IMR-90 (cell line): ENCODE measurements at regions not wholly inside any gene's neighbourhood (a gene's known extent, or its start where the extent isn't known, plus 50 kb on each side); places are given as distances from the start of the nearest gene placed in this dataset.

Source experiments
- ATAC-seq: fragments of 200-7000 bp; cut with Tn5 transposase; 2 replicates; pipeline ENCODE4 v1.9.1; 2020; ENCODE audit warnings: low read depth, mild to moderate bottlenecking, moderate library complexity
- BruUV-seq: library from RNA; stranded (reverse); fragments of 400-500 nt; replicated peaks from 2 replicates; lab custom pipeline; 2021; lab: Mats Ljungman, UMichigan
- CTCF ChIA-PET: fragments of 300-600 bp; formaldehyde crosslinking; extraction: SDS; loops from one replicate; lab custom pipeline; 2021; ENCODE audit warnings: antibody characterized with exemption; lab: Yijun Ruan, JAX
- POLR2A ChIA-PET: fragments of 300-600 bp; sonication (Branson Sonifier 250); formaldehyde crosslinking; loops from one replicate; lab custom pipeline; 2022; ENCODE audit warnings: antibody characterized with exemption; ENCODE audit not compliant: unreplicated experiment; lab: Charles Lee
- DNase-seq: peaks from one replicate; pipeline ENCODE4 v3.0.0; 2013
- H2AFZ ChIP-seq: replicated peaks from 2 replicates; pipeline ENCODE3; 2013; ENCODE audit warnings: low read length, mild to moderate bottlenecking; ENCODE audit not compliant: poor library complexity
- H2AK5ac ChIP-seq: 2 replicates; pipeline ENCODE4 v1.6.1; 2013; ENCODE audit warnings: low read depth, low read length, inconsistent platforms
- H2AK9ac ChIP-seq: replicated peaks from 2 replicates; pipeline ENCODE3; 2013; ENCODE audit warnings: mild to moderate bottlenecking, low read depth, low read length, moderate library complexity; ENCODE audit not compliant: poor library complexity
- H2BK120ac ChIP-seq: 2 replicates; pipeline ENCODE4 v1.6.1; 2013; ENCODE audit warnings: low read depth, low read length, inconsistent platforms
- H2BK15ac ChIP-seq: 3 replicates; pipeline ENCODE4 v1.6.1; 2013; ENCODE audit warnings: low read depth, low read length, inconsistent platforms
- H2BK20ac ChIP-seq: 2 replicates; pipeline ENCODE4 v1.6.1; 2013; ENCODE audit warnings: low read depth, mild to moderate bottlenecking, inconsistent platforms, low read length, moderate library complexity
- H2BK5ac ChIP-seq: 2 replicates; pipeline ENCODE4 v1.6.1; 2013; ENCODE audit warnings: mild to moderate bottlenecking, low read depth, low read length, inconsistent platforms; ENCODE audit not compliant: poor library complexity, severe bottlenecking
- H3K14ac ChIP-seq: replicated peaks from 2 replicates; pipeline ENCODE4 v1.6.1; 2013; ENCODE audit warnings: low read depth, low read length, inconsistent platforms
- H3K18ac ChIP-seq: 2 replicates; pipeline ENCODE4 v1.6.1; 2013; ENCODE audit warnings: low read depth, low read length, control low read depth
- H3K23ac ChIP-seq: 2 replicates; pipeline ENCODE4 v1.6.1; 2013; ENCODE audit warnings: low read depth, low read length, inconsistent platforms
- H3K27ac ChIP-seq: 2 replicates; pipeline ENCODE4 v1.5.1; 2013; ENCODE audit warnings: mild to moderate bottlenecking, control low read depth, low read length; ENCODE audit not compliant: insufficient read depth
- H3K27me3 ChIP-seq: 2 replicates; pipeline ENCODE4 v1.6.1; 2013; ENCODE audit warnings: low read length; ENCODE audit not compliant: control insufficient read depth, insufficient read depth
- H3K36me3 ChIP-seq: 2 replicates; pipeline ENCODE4 v1.6.1; 2013; ENCODE audit warnings: low read length, mixed read lengths; ENCODE audit not compliant: control insufficient read depth, insufficient read depth
- H3K4ac ChIP-seq: 2 replicates; pipeline ENCODE4 v1.6.1; 2013; ENCODE audit warnings: low read depth, low read length, inconsistent platforms
- H3K4me1 ChIP-seq: 2 replicates; pipeline ENCODE4 v1.6.1; 2013; ENCODE audit warnings: low read length, mixed read lengths; ENCODE audit not compliant: control insufficient read depth, insufficient read depth
- H3K4me2 ChIP-seq: 2 replicates; pipeline ENCODE4 v1.6.1; 2013; ENCODE audit warnings: low read depth, mild to moderate bottlenecking, control low read depth, low read length, moderate library complexity
- H3K4me3 ChIP-seq: 2 replicates; pipeline ENCODE4 v1.5.1; 2013; ENCODE audit warnings: low read depth, mild to moderate bottlenecking, control low read depth, low read length, moderate library complexity; ENCODE audit not compliant: insufficient read depth
- H3K56ac ChIP-seq: 2 replicates; pipeline ENCODE4 v1.6.1; 2013; ENCODE audit warnings: low read length, inconsistent platforms; ENCODE audit not compliant: insufficient read depth; ENCODE audit errors: extremely low read depth
- H3K79me1 ChIP-seq, 2 experiments: 2 replicates each; pipeline ENCODE4 v1.6.1; 2013; ENCODE audit warnings: low read length in 2 of 2, inconsistent platforms in 1 of 2, low read depth in 1 of 2
- H3K9ac ChIP-seq: 2 replicates; pipeline ENCODE4 v1.6.1; 2013; ENCODE audit warnings: low read depth, low read length, control low read depth
- H3K9me1 ChIP-seq: 2 replicates; pipeline ENCODE4 v1.6.1; 2013; ENCODE audit warnings: low read length, inconsistent platforms; ENCODE audit not compliant: insufficient read depth
- H3K9me3 ChIP-seq: 2 replicates; pipeline ENCODE4 v1.6.1; 2013; ENCODE audit warnings: low read length; ENCODE audit not compliant: control insufficient read depth, insufficient read depth
- H4K20me1 ChIP-seq: 2 replicates; pipeline ENCODE4 v1.6.1; 2013; ENCODE audit warnings: low read length, inconsistent platforms; ENCODE audit not compliant: insufficient read depth
- H4K5ac ChIP-seq: 2 replicates; pipeline ENCODE4 v1.6.1; 2013; ENCODE audit warnings: mild to moderate bottlenecking, low read depth, low read length, control low read depth
- H4K8ac ChIP-seq, 2 experiments: 2 replicates each; pipeline ENCODE4 v1.6.1; 2013; ENCODE audit warnings: low read depth in 2 of 2, low read length in 2 of 2, control low read depth in 1 of 2, inconsistent platforms in 1 of 2
- H4K91ac ChIP-seq: 2 replicates; pipeline ENCODE4 v1.6.1; 2013; ENCODE audit warnings: low read depth, low read length, inconsistent platforms; ENCODE audit not compliant: insufficient read depth
- CEBPB ChIP-seq: IDR thresholded peaks from 2 replicates; pipeline ENCODE4 v1.6.1; 2012; ENCODE audit warnings: low read depth, low read length, improper control_type of control experiment
- ELK1 ChIP-seq: fragments of 150-350 bp; IDR thresholded peaks from 2 replicates; pipeline ENCODE4 v1.6.1; 2016; ENCODE audit warnings: low read depth, mild to moderate bottlenecking, low read length, moderate library complexity, borderline replicate concordance
- NFE2L2 ChIP-seq: fragments of 150-350 bp; IDR thresholded peaks from 2 replicates; pipeline ENCODE4 v1.6.1; 2016; ENCODE audit warnings: low read depth, mild to moderate bottlenecking, low read length
- RCOR1 ChIP-seq: IDR thresholded peaks from 2 replicates; pipeline ENCODE4 v1.6.1; 2012; ENCODE audit warnings: mild to moderate bottlenecking, low read length, improper control_type of control experiment; ENCODE audit not compliant: insufficient replicate concordance
- WGBS, 2 experiments: methylation state at CpG; one replicate each; pipeline versions ENCODE4 v1.1.5 to v1.1.7; 2013; ENCODE audit warnings: missing lambda C conversion rate in 2 of 2; ENCODE audit not compliant: insufficient read length in 1 of 2; ENCODE audit errors: extremely low coverage in 2 of 2; 5-methylcytosine and 5-hydroxymethylcytosine counted together
- dilution Hi-C: fragments of 300-500 bp; cut with HindIII; formaldehyde crosslinking; loops from one replicate; pipeline ENCODE4 v1.14.3; 2018; ENCODE audit warnings: low sequenced_read_pairs; ENCODE audit not compliant: unreplicated experiment
- in situ Hi-C: fragments of 300-500 bp; cut with MboI; formaldehyde crosslinking; loops from 3 replicates; pipeline ENCODE4 v1.14.3; 2019; ENCODE audit warnings: low sequenced_read_pairs, inconsistent platforms, mixed read lengths
- intact Hi-C: fragments of 100-400 bp; cut with micrococcal nuclease; formaldehyde crosslinking; loops from 2 replicates; pipeline ENCODE4 v1.10.0; 2022

GRCh38 chr7:114112806-114113205, 194.0 kb upstream of the PPP1R3A start:
- H3K4me2 ChIP-seq = no peak overlapping the region
- no TSS peak for BruUV-seq
- H3K23ac ChIP-seq = no peak overlapping the region
- no peak overlapping the region for H3K9ac ChIP-seq
- WGBS, 2 experiments = no CpG with 5 or more reads among the region's 3 CpGs
- H4K20me1 ChIP-seq = no peaks in the 10 kb centered on the region
- no peak for TF ChIP-seq NFE2L2
- no peak for TF ChIP-seq RCOR1
- peak; percentile 93 for TF ChIP-seq CEBPB
- TF ChIP-seq ELK1 = no peak
- no peaks in the 10 kb centered on the region for H3K4me1 ChIP-seq
- H3K9me3 ChIP-seq = no peaks in the 10 kb centered on the region
- no peak overlapping the region for H3K56ac ChIP-seq
- H3K9me1 ChIP-seq = no peaks in the 10 kb centered on the region
- H3K36me3 ChIP-seq = no peaks in the 10 kb centered on the region
- H2BK120ac ChIP-seq = no peak overlapping the region
- intact Hi-C loops (no loop called here), in situ Hi-C loops (no loop called here), dilution Hi-C loops (no loop called here)
- H2AK5ac ChIP-seq = no peak overlapping the region
- H2BK5ac ChIP-seq = no peak overlapping the region
- no peak overlapping the region for H3K4ac ChIP-seq
- no peaks in the 10 kb centered on the region for H3K27me3 ChIP-seq
- POLR2A ChIA-PET = no interaction called here
- H4K91ac ChIP-seq = no peak overlapping the region
- DNase-seq (no peak), ATAC-seq (no peak)
- no peaks in the 10 kb centered on the region for H3K79me1 ChIP-seq
- no peak overlapping the region for H2AK9ac ChIP-seq
- no peak overlapping the region for H3K18ac ChIP-seq
- no peak overlapping the region for H4K5ac ChIP-seq
- no peak overlapping the region for H2BK15ac ChIP-seq
- no peak overlapping the region for H2BK20ac ChIP-seq
- H2AFZ ChIP-seq = no peak overlapping the region
- no peak overlapping the region for H3K4me3 ChIP-seq
- CTCF ChIA-PET = no interaction called here
- no peak overlapping the region for H3K27ac ChIP-seq
- H4K8ac ChIP-seq = no peak overlapping the region
- H3K14ac ChIP-seq = no peak overlapping the region
